Kidney glomerular epithelial cell (primary cell): ENCODE measurements at regions not wholly inside any gene's neighbourhood (a gene's known extent, or its start where the extent isn't known, plus 50 kb on each side); places are given as distances from the start of the nearest gene placed in this dataset.
A peak's percentile ranks its signal among the peaks of the same experiment; 100 is the strongest.
"Not testable (repeated sequence)": the region's sequence is repeated elsewhere in the genome, so short reads cannot be mapped to it uniquely, and the experiment has no call there.

Experiments
- DNase-seq: peaks from one replicate; lab custom pipeline; 2025; lab: John Stamatoyannopoulos, UW

DNA sequence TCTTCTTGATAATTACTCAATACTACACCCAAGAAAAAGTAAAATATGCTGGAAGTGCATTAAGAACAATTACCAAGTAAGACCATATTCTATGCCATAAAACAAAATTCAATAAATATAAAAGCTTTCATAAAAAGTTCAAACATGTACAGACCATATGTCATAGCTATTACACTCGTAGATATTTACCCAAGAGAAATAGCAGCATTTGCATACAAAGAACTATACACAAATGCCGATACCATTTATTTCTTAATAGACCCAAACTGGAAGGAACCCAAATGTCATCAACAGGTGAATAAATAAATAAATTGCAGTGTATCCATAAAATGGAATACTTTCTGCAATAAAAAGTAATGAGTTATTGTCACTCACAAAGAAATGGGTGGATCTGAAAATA, 78.3 kb upstream of the SLC16A7 start:
- no peak for DNase-seq

DNA sequence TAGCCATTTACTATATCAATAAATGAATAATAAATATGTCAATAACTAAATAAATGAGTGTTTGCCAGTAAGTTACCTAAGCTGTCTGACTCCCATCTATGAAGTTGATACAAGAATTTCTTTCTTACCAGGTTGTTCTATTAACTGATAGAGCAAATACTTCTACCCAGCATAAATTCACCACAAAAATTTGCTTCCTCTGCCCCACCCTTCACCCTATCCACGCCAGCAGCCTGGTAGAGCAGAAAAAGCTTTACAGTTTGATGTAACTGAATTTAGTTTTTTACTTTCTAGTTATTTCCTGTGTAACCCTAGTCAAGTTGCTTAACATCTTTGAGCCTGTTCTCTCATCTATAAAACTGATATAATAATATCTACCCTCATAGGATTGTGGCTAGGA, 94.9 kb upstream of the SLC16A7 start:
- no peak for DNase-seq

DNA sequence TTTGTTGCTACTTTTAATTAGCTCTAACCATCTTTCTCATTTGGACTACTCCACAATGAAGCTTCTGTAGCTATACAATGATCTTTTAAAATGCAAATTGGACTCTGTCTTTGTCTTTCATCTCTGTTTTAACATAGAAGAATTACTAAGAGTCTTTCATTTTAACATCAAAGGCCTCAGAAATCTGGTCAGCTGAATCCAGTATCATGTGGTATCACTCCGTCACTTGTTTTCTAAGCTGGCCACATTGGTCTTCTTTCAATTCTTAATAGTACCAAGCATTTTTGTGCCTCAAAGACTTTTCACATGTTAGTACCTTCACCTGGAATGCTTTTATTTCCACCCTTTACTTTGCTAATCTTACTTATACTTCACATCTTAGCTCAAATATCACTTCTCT, 95.5 kb upstream of the SLC16A7 start:
- DNase-seq = no peak

GRCh38 chr12:59499774-59500173, 96.1 kb upstream of the SLC16A7 start:
- no peak for DNase-seq

DNA sequence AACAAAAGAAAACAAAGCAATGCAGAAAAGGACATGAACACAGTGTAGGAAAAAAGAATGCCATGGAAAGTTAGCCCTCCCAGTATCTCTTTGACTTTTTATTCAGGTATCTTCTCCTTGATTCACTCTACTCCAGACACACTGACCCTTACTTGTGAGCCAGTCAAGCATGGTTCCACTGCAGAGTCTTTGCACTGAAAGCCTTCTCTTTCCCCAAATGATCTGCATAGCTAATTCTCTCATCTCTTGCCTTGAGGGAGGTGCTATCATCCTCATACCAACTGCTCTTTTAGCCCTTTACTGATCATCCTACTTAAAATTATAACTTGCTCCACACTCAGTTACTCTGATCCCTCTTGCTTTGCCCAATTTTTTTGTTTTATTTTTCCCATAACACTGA, 101.2 kb upstream of the SLC16A7 start:
- no peak for DNase-seq

GRCh38 chr12:59491877-59492276, 104.0 kb upstream of the SLC16A7 start:
- DNase-seq = no peak

- no peak for DNase-seq
Observed at GRCh38 chr12:59486827-59487226, 109.0 kb upstream of the SLC16A7 start.

DNA sequence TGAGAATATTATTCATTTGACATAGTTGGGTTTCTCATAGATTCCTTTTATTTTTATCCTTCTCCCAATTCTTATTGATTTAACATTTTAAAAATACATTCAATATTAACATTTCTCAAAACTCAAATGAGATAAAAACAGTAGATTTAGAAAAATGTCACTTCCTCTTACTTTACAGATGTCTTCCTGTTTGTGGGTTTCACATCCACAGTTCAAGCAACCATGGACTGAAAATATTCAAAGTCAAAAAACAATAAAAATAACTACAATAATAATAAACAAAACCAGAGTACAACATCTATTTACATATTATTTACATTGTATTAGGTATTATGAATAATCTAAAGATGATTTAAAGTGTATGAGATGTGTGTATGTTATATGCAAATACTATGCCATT, 111.3 kb upstream of the SLC16A7 start:
- DNase-seq = no peak

- DNase-seq = not testable (repeated sequence)
Observed at GRCh38 chr12:59474236-59474635, 121.6 kb upstream of the SLC16A7 start.

DNA sequence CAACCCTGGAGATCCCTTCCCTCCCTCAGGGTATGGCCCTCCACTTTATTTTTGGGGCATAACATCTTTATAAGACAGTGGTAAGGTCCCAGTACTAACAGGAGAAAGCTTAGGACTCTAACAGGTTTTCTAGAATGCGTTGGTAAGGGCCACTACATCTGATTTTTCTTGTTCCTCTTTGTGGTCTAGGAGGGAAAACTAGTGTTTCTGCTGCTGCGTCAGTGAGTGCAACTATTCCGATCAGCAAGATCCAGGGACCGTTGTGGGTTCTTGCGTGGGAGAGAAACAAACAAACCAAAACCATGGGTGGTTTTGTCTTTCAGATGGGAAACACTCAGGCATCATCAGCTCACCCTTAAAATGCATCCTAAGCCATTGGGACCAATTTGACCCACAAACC, 123.6 kb upstream of the SLC16A7 start:
- DNase-seq = no peak

DNA sequence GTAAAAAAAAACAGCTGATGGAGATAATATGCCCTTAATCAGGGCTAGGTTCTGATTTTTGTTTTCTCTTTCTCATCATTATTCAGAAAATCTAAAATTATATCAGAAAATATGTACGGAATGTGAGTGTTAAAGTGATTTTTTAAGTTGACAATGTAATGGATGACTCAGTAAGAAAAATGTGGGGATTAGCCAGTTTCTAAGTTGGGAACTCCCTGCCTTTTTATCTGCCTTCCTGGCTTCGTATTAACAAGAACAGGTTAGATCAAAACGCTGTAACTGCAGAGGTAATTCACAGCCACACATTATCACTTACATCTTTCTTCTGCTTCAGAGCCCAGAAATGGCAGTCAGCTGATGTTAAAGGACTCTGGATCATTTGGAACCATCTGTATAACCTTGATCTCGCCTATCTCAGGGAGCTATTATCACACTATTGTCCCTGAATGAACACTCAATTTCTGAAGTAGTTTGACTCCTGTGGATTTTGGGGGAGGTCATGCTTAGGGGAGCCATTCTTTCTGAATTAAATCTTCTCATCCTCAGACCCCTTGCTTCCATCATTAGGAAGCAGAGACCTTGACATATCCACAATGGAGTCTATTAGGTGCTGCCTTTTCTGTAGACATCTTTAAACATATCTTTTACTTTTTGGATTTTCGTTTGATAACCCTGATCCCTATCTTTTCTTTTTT, 135.7 kb upstream of the SLC16A7 start:
- DNase-seq = peak; percentile 21

GRCh38 chr12:59453475-59453874, 142.4 kb upstream of the SLC16A7 start:
- no peak for DNase-seq

GRCh38 chr12:59452746-59453145, 143.1 kb upstream of the SLC16A7 start:
- no peak for DNase-seq

- DNase-seq = peak; percentile 62
Observed at GRCh38 chr12:59452259-59452658, 143.6 kb upstream of the SLC16A7 start.

DNA sequence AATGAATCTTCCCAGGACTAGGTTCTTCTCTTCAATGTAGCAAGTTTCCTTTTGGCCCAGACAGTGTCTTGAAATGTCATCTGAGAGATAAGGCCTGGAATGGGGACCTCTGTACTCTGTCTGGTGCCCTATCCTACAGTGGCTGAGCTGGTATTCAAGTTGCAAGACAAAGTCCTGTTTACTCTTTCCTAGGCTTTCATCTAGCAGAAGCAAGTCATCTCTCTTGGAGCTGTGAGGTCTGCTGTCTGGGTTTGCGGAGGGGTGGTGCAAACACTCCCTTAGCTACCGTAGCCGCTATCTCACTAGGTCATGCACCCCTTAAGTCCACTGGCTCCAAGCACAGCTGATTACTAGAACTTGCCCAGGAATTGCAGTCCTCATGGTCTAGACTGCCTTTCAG, 149.7 kb upstream of the SLC16A7 start:
- no peak for DNase-seq

DNA sequence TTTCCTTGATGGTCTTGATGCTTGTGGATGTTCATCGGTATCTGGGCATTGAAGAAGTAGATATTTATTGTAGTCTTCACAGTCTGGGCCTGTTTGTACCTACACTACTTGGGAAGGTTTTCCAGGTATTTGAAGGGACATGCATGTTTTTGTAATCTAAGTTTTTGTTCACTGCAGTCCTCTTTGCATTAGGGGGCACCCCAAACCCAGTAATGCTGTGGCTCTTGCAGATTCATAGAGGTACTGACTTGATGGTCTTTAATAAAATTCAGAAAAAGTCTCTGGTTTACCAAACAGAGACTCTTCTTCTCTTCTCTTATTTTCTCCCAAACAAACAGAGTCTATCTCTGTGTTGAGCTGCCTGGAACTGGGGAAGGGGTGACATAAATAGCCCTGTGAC, 150.9 kb upstream of the SLC16A7 start:
- DNase-seq = no peak

- no peak for DNase-seq
Observed at GRCh38 chr12:59432057-59432456, 163.8 kb upstream of the SLC16A7 start.

DNA sequence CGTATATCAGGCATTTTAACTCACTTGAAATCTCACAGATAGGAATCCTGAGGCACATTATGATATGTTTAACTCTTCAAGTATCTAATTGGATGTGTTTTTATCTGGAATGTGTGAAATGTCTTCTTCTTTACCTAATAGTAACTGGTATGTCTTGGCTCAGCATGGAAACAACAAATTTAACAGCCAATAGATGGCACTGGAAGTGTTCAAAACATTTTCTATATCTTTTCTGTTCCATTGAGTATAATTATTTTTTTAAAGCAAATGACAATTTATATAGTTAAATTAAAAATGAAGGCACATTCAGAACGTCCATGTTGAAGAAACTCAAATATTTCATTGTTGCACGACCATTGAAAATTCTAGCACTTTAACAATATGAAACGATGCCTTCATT, 164.6 kb upstream of the SLC16A7 start:
- DNase-seq = peak; percentile 16

DNA sequence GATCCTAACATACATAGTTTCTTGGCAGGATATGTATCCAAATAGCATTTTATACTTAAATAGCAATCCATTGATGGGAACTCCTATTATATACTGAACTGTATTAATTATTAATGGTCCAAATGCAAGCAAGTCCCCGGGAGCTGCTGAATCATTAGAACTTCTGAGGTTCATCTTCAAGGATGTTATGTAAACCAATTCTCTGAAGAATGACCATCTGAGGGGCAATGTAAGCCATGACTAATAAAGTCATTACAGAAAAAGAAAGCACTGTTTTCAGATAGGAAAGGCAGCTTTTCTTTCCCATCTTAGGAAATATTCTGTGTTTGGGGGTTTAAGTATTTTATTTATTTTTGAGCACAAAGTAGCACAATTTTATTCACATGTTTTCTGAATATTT, 166.1 kb upstream of the SLC16A7 start:
- peak; percentile 36 for DNase-seq

DNA sequence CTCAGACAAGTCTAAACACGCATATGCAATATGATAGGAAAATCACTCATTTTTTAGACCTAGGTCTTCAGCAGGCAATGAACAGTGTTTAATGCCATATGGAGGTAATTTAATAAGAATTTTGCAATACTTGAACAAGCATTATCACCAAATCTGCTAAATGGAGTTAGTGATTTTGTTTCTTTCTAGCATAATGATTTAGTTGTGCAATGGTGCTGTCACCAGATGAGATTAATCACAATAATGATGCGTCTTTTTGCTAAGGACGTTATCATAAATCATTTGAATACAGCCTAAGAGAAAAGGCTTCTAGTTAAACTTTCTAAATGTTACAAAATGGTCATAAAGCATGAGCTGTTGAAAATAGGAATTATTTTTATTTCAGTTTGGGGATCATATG, 170.0 kb upstream of the SLC16A7 start:
- no peak for DNase-seq

GRCh38 chr12:59424666-59425065, 171.2 kb upstream of the SLC16A7 start:
- not testable (repeated sequence) for DNase-seq

DNA sequence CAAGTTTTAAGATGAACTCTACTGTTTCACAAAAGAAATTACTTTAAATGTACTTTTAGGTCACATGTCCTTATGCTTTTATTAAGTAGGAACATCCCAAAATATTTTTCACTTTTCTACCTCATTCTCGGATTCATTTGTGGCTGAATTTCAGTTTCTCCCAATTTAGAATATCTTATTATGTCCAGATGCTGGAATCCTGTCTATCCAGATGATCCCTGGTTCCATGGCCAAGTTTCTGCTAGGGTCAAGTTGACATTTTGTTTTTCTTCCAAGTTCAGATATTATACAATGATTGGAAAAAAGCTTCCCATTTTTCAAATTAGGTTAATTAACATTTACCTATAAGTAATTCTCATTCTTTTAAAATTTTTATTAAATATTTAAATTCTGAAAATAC, 181.8 kb upstream of the SLC16A7 start:
- no peak for DNase-seq

- DNase-seq = no peak
Observed at GRCh38 chr12:59408431-59408830, 187.4 kb upstream of the SLC16A7 start.

GRCh38 chr12:59407799-59408198, 188.0 kb upstream of the SLC16A7 start:
- no peak for DNase-seq

DNA sequence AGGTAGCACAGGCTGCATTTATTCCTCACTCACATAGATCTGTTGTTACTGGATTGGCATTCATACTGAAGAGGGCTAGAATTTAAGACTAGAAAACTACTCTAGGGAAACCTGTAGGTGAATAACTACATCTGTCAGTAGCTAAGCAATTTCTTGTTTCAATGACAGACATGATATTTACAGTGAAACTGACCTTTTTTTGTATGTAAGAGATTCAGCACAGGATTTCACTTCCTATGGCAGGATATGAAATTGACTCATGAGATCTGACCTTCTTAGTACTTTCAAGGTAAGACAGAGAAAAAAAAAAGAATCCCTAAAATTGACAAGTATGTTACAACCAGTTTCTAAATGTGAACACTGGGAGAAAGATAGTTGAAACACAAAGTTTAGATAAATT, 189.8 kb upstream of the SLC16A7 start:
- DNase-seq = no peak
